Prostate gland (tissue), 2 donors: ENCODE measurements at regions not wholly inside any gene's neighbourhood (a gene's known extent, or its start where the extent isn't known, plus 50 kb on each side); places are given as distances from the start of the nearest gene placed in this dataset.
A peak's percentile ranks its signal among the peaks of the same experiment; 100 is the strongest.

Experiments used
- POLR2A ChIP-seq: fragments of 450-650 bp; IDR thresholded peaks from one replicate; pipeline ENCODE4 v1.6.1; 2016; ENCODE audit warnings: antibody characterized with exemption, mild to moderate bottlenecking
- POLR2AphosphoS5 ChIP-seq: sonication (generic); formaldehyde crosslinking; IDR thresholded peaks from one replicate; pipeline ENCODE4 v1.6.1; 2017; ENCODE audit warnings: antibody characterized with exemption
- TF ChIP-seq, protein P1 (sequence below), 4 experiments: fragments of 200-600 bp in 2 of 4; fragments of 450-650 bp in 2 of 4; sonication (generic) in 2 of 4; IDR thresholded peaks; 1 replicate in 3 of 4; 2 replicates in 1 of 4; pipeline ENCODE4 v1.5.1; 2016 to 2019; ENCODE audit warnings: antibody characterized with exemption in 4 of 4, mild to moderate bottlenecking in 2 of 4, moderate library complexity in 2 of 4

DNA sequence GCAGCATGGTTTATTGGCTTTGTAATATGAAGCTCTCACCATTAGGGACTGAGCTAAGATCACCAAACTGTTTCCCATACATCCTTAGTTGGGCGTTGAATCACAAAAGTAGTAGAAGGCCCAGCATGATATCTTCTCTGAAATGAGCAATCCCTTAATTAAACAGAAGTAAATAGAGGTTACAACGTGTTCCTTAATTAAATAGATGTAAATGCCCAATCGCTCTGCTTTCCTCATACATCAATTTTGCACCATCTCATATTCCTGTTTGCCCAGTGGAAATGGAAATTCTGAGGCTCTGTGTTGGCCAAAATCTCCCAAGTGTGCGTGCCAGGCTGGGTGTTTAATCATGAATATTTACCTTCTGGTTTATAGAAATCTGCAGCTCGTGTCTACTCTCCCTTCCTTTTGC, 107.4 kb upstream of the FOXB1 start:
- TF ChIP-seq, protein P1, sequence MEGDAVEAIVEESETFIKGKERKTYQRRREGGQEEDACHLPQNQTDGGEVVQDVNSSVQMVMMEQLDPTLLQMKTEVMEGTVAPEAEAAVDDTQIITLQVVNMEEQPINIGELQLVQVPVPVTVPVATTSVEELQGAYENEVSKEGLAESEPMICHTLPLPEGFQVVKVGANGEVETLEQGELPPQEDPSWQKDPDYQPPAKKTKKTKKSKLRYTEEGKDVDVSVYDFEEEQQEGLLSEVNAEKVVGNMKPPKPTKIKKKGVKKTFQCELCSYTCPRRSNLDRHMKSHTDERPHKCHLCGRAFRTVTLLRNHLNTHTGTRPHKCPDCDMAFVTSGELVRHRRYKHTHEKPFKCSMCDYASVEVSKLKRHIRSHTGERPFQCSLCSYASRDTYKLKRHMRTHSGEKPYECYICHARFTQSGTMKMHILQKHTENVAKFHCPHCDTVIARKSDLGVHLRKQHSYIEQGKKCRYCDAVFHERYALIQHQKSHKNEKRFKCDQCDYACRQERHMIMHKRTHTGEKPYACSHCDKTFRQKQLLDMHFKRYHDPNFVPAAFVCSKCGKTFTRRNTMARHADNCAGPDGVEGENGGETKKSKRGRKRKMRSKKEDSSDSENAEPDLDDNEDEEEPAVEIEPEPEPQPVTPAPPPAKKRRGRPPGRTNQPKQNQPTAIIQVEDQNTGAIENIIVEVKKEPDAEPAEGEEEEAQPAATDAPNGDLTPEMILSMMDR (IDR thresholded peaks at IDR 0.05) = no peak
- TF ChIP-seq POLR2A = no peak
- TF ChIP-seq POLR2AphosphoS5 = peak; percentile 61
